ENCODE measurements at regions not wholly inside any gene's neighbourhood (a gene's known extent, or its start where the extent isn't known, plus 50 kb on each side); places are given as distances from the start of the nearest gene placed in this dataset.

GRCh38 chr7:3233301-3233700, 67.8 kb upstream of the SDK1 start:
- no peak for DNase-seq (ENCODE audit: low read depth in 2 of 2)

- no peak for DNase-seq (ENCODE audit: low read depth in 2 of 2)
Measured at GRCh38 chr7:3234051-3234450, 67.0 kb upstream of the SDK1 start.

GRCh38 chr7:3234851-3235250, 66.2 kb upstream of the SDK1 start:
- no peak for DNase-seq (ENCODE audit: low read depth in 2 of 2)

- DNase-seq (ENCODE audit: low read depth in 2 of 2): no peak
Measured at GRCh38 chr7:3235322-3235721, 65.7 kb upstream of the SDK1 start.

GRCh38 chr7:3236268-3236667, 64.8 kb upstream of the SDK1 start:
- no peak for DNase-seq (ENCODE audit: low read depth in 2 of 2)

GRCh38 chr7:3238525-3239210, 62.4 kb upstream of the SDK1 start:
- no peak for DNase-seq (ENCODE audit: low read depth in 2 of 2)

GRCh38 chr7:3239291-3239691, 61.8 kb upstream of the SDK1 start:
- DNase-seq (ENCODE audit: low read depth in 2 of 2): no peak

- no peak for DNase-seq (ENCODE audit: low read depth in 2 of 2)
Measured at GRCh38 chr7:3240826-3241430, 60.1 kb upstream of the SDK1 start.

- no peak for DNase-seq (ENCODE audit: low read depth in 2 of 2)
Measured at GRCh38 chr7:3241686-3242258, 59.3 kb upstream of the SDK1 start.

GRCh38 chr7:3242398-3242972, 58.6 kb upstream of the SDK1 start:
- DNase-seq (ENCODE audit: low read depth in 2 of 2): no peak

GRCh38 chr7:3243256-3243655, 57.8 kb upstream of the SDK1 start:
- no peak for DNase-seq (ENCODE audit: low read depth in 2 of 2)

GRCh38 chr7:3243680-3244079, 57.4 kb upstream of the SDK1 start:
- no peak for DNase-seq (ENCODE audit: low read depth in 2 of 2)

GRCh38 chr7:3244241-3244814, 56.7 kb upstream of the SDK1 start:
- no peak for DNase-seq (ENCODE audit: low read depth in 2 of 2)

- no peak for DNase-seq (ENCODE audit: low read depth in 2 of 2)
Measured at GRCh38 chr7:3245077-3245476, 56.0 kb upstream of the SDK1 start.

GRCh38 chr7:3245721-3246120, 55.3 kb upstream of the SDK1 start:
- no peak for DNase-seq (ENCODE audit: low read depth in 2 of 2)

GRCh38 chr7:3246127-3246526, 54.9 kb upstream of the SDK1 start:
- no peak for DNase-seq (ENCODE audit: low read depth in 2 of 2)

GRCh38 chr7:3246651-3247050, 54.4 kb upstream of the SDK1 start:
- no peak for DNase-seq (ENCODE audit: low read depth in 2 of 2)

- no peak for DNase-seq (ENCODE audit: low read depth in 2 of 2)
Measured at GRCh38 chr7:3250725-3251124, 50.3 kb upstream of the SDK1 start.
